Gastrocnemius medialis (tissue), 4 donors: ENCODE measurements at regions not wholly inside any gene's neighbourhood (a gene's known extent, or its start where the extent isn't known, plus 50 kb on each side); places are given as distances from the start of the nearest gene placed in this dataset.

Source experiments
- CTCF ChIP-seq, 5 experiments: fragments of 450-650 bp in 3 of 5; fragments of 200-600 bp in 2 of 5; sonication (generic) in 2 of 5; IDR thresholded peaks in 4 of 5; conservative IDR thresholded peaks in 1 of 5; 1 replicate in 4 of 5; 2 replicates in 1 of 5; pipeline ENCODE4 v1.5.1; 2016 to 2019; ENCODE audit warnings: antibody characterized with exemption in 5 of 5, mild to moderate bottlenecking in 3 of 5, moderate library complexity in 3 of 5
- POLR2A ChIP-seq, 2 donors: fragments of 450-650 bp; IDR thresholded peaks; one replicate each; pipeline ENCODE4 v1.6.1; 2017; ENCODE audit warnings: antibody characterized with exemption in 2 of 2, mild to moderate bottlenecking in 2 of 2, moderate library complexity in 2 of 2

- no peak for TF ChIP-seq POLR2A (IDR thresholded peaks at IDR 0.05)
- no peak for TF ChIP-seq CTCF (IDR thresholded peaks at IDR 0.05 in 4 of 5, conservative IDR thresholded peaks at IDR 0.05 in 1 of 5)
Measured at GRCh38 chrX:2145692-2146367, 354.9 kb downstream of the DHRSX start.
